Stimulated activated CD4-positive, alpha-beta T cell treated with anti-CD3 and anti-CD28 coated beads, TNF-alpha, amount 100 ng/mL, for 1 hour (primary cell): ENCODE measurements at regions not wholly inside any gene's neighbourhood (a gene's known extent, or its start where the extent isn't known, plus 50 kb on each side); places are given as distances from the start of the nearest gene placed in this dataset.

Source experiments
- DNase-seq, 3 donors: peaks; one replicate each; pipeline ENCODE4 v3.0.0-alpha.2; 2020; ENCODE audit warnings: low read depth in 3 of 3, low spot score in 1 of 3

- DNase-seq = no peak
These were observed 1024.8 kb downstream of the TLE4 start for GRCh38 chr9:80596579-80596978.

GRCh38 chr9:80595192-80595591 lies 1023.4 kb downstream of the TLE4 start:
- DNase-seq = no peak

GRCh38 chr9:80592413-80592812 lies 1020.6 kb downstream of the TLE4 start:
- DNase-seq = no peak

- no peak for DNase-seq
These were observed 1015.1 kb downstream of the TLE4 start for GRCh38 chr9:80586786-80587330.

- DNase-seq = no peak
These were observed 1000.2 kb downstream of the TLE4 start for GRCh38 chr9:80571953-80572352.

- no peak for DNase-seq
These were observed 997.5 kb downstream of the TLE4 start for GRCh38 chr9:80569236-80569635.

GRCh38 chr9:80561526-80561925 lies 989.8 kb downstream of the TLE4 start:
- DNase-seq = no peak

- DNase-seq = no peak
These were observed 989.2 kb downstream of the TLE4 start for GRCh38 chr9:80560976-80561375.

- no peak for DNase-seq
These were observed 985.5 kb downstream of the TLE4 start for GRCh38 chr9:80557256-80557655.

- no peak for DNase-seq
These were observed 984.9 kb downstream of the TLE4 start for GRCh38 chr9:80556631-80557030.

- no peak for DNase-seq
These were observed 984.1 kb downstream of the TLE4 start for GRCh38 chr9:80555782-80556325.

GRCh38 chr9:80554856-80555255 lies 983.1 kb downstream of the TLE4 start:
- no peak for DNase-seq

GRCh38 chr9:80554301-80554700 lies 982.5 kb downstream of the TLE4 start:
- DNase-seq = no peak

- no peak for DNase-seq
These were observed 981.2 kb downstream of the TLE4 start for GRCh38 chr9:80552931-80553330.

- no peak for DNase-seq
These were observed 978.4 kb downstream of the TLE4 start for GRCh38 chr9:80550181-80550580.

- DNase-seq = no peak
These were observed 975.8 kb downstream of the TLE4 start for GRCh38 chr9:80547613-80548012.

GRCh38 chr9:80540387-80540786 lies 968.6 kb downstream of the TLE4 start:
- no peak for DNase-seq

GRCh38 chr9:80538976-80539375 lies 967.2 kb downstream of the TLE4 start:
- no peak for DNase-seq

- no peak for DNase-seq
These were observed 950.7 kb downstream of the TLE4 start for GRCh38 chr9:80522465-80522864.

- no peak for DNase-seq
These were observed 949.4 kb downstream of the TLE4 start for GRCh38 chr9:80521151-80521550.

- DNase-seq = no peak
These were observed 948.5 kb downstream of the TLE4 start for GRCh38 chr9:80520231-80520630.

GRCh38 chr9:80518441-80518840 lies 946.7 kb downstream of the TLE4 start:
- no peak for DNase-seq

- DNase-seq = no peak
These were observed 944.9 kb downstream of the TLE4 start for GRCh38 chr9:80516679-80517078.

- DNase-seq = no peak
These were observed 937.6 kb downstream of the TLE4 start for GRCh38 chr9:80509358-80509757.
